H9 (cell line): ENCODE measurements at regions not wholly inside any gene's neighbourhood (a gene's known extent, or its start where the extent isn't known, plus 50 kb on each side); places are given as distances from the start of the nearest gene placed in this dataset.
"Not testable (repeated sequence)": the region's sequence is repeated elsewhere in the genome, so short reads cannot be mapped to it uniquely, and the experiment has no call there.

Experiments
- DNase-seq: peaks from one replicate; pipeline ENCODE4 v3.0.0-alpha.2; 2017
- H2AFZ ChIP-seq: one replicate; pipeline ENCODE4 v1.6.1; 2013; ENCODE audit warnings: mild to moderate bottlenecking, low read length, control low read depth, moderate library complexity
- H2AK5ac ChIP-seq: 2 replicates; pipeline ENCODE4 v1.6.1; 2013; ENCODE audit warnings: low read length, control low read depth, mixed read lengths; ENCODE audit not compliant: insufficient read length
- H2BK120ac ChIP-seq: one replicate; pipeline ENCODE4 v1.6.1; 2013; ENCODE audit warnings: low read depth, mild to moderate bottlenecking, low read length, control low read depth, inconsistent platforms; ENCODE audit not compliant: poor library complexity, severe bottlenecking
- H2BK12ac ChIP-seq: 2 replicates; pipeline ENCODE4 v1.6.1; 2013; ENCODE audit warnings: low read length, control low read depth, mixed read lengths, low read depth; ENCODE audit not compliant: insufficient read length
- H2BK15ac ChIP-seq: 2 replicates; pipeline ENCODE4 v1.6.1; 2013; ENCODE audit warnings: low read depth, low read length, control low read depth
- H2BK20ac ChIP-seq: one replicate; pipeline ENCODE4 v1.6.1; 2013; ENCODE audit warnings: low read depth, mild to moderate bottlenecking, low read length, control low read depth, inconsistent platforms; ENCODE audit not compliant: poor library complexity, severe bottlenecking
- H2BK5ac ChIP-seq: 2 replicates; pipeline ENCODE4 v1.6.1; 2013; ENCODE audit warnings: low read length, control low read depth, mixed read lengths; ENCODE audit not compliant: insufficient read length
- H3K14ac ChIP-seq: 2 replicates; pipeline ENCODE4 v1.6.1; 2013; ENCODE audit warnings: low read length, control low read depth; ENCODE audit not compliant: insufficient read depth
- H3K18ac ChIP-seq: 2 replicates; pipeline ENCODE4 v1.6.1; 2013; ENCODE audit warnings: low read depth, mild to moderate bottlenecking, mixed read lengths, low read length, control low read depth; ENCODE audit not compliant: insufficient read length
- H3K23ac ChIP-seq: 2 replicates; pipeline ENCODE4 v1.6.1; 2013; ENCODE audit warnings: low read length, control low read depth, mixed read lengths, low read depth; ENCODE audit not compliant: insufficient read length
- H3K23me2 ChIP-seq: 2 replicates; pipeline ENCODE4 v1.6.1; 2013; ENCODE audit warnings: low read depth, mild to moderate bottlenecking, mixed read lengths, low read length, control low read depth; ENCODE audit not compliant: insufficient read length, poor library complexity, severe bottlenecking
- H3K27ac ChIP-seq: 2 replicates; pipeline ENCODE4 v1.5.1; 2013; ENCODE audit warnings: low read length, control low read depth, mixed read lengths, low read depth; ENCODE audit not compliant: insufficient read length
- H3K27me3 ChIP-seq: 2 replicates; pipeline ENCODE4 v1.6.1; 2013; ENCODE audit warnings: low read length, control low read depth, inconsistent platforms; ENCODE audit not compliant: insufficient read depth
- H3K4ac ChIP-seq: 2 replicates; pipeline ENCODE4 v1.6.1; 2013; ENCODE audit warnings: low read depth, mild to moderate bottlenecking, control low read depth, inconsistent platforms, low read length, moderate library complexity
- H3K4me1 ChIP-seq: 2 replicates; pipeline ENCODE4 v1.6.1; 2013; ENCODE audit warnings: low read length, control low read depth, inconsistent platforms; ENCODE audit not compliant: insufficient read depth
- H3K4me2 ChIP-seq: 2 replicates; pipeline ENCODE4 v1.6.1; 2013; ENCODE audit warnings: low read length, control low read depth, mixed read lengths; ENCODE audit not compliant: insufficient read length, insufficient read depth
- H3K56ac ChIP-seq: 2 replicates; pipeline ENCODE4 v1.6.1; 2013; ENCODE audit warnings: low read depth, mild to moderate bottlenecking, mixed read lengths, low read length, control low read depth; ENCODE audit not compliant: insufficient read length
- H3K79me1 ChIP-seq: 2 replicates; pipeline ENCODE4 v1.6.1; 2013; ENCODE audit warnings: low read depth, mild to moderate bottlenecking, moderate library complexity, low read length, control low read depth, inconsistent platforms; ENCODE audit not compliant: insufficient read depth, poor library complexity, severe bottlenecking
- H3K79me2 ChIP-seq: 2 replicates; pipeline ENCODE4 v1.6.1; 2013; ENCODE audit warnings: low read length, control low read depth, inconsistent platforms; ENCODE audit not compliant: insufficient read depth
- H3K9ac ChIP-seq: 2 replicates; pipeline ENCODE4 v1.6.1; 2013; ENCODE audit warnings: low read length, control low read depth, mixed read lengths; ENCODE audit not compliant: insufficient read length; ENCODE audit errors: extremely low read depth
- H3K9me3 ChIP-seq: one replicate; pipeline ENCODE4 v1.6.1; 2013; ENCODE audit warnings: low read depth, low read length, inconsistent platforms; ENCODE audit not compliant: control insufficient read depth
- H3T11ph ChIP-seq: one replicate; pipeline ENCODE4 v1.6.1; 2013; ENCODE audit warnings: mild to moderate bottlenecking, low read length, control low read depth, inconsistent platforms
- H4K20me1 ChIP-seq: one replicate; pipeline ENCODE4 v1.6.1; 2013; ENCODE audit not compliant: control insufficient read depth, insufficient read length, insufficient read depth
- H4K5ac ChIP-seq: 2 replicates; pipeline ENCODE4 v1.6.1; 2013; ENCODE audit warnings: low read depth, mild to moderate bottlenecking, mixed read lengths, low read length, control low read depth; ENCODE audit not compliant: insufficient read length
- H4K8ac ChIP-seq: replicated peaks from 2 replicates; pipeline ENCODE4 v1.6.1; 2013; ENCODE audit warnings: low read length, control low read depth, mixed read lengths, low read depth; ENCODE audit not compliant: insufficient read length
- H4K91ac ChIP-seq: 2 replicates; pipeline ENCODE4 v1.6.1; 2013; ENCODE audit warnings: low read depth, mild to moderate bottlenecking, moderate library complexity, mixed read lengths, low read length, control low read depth; ENCODE audit not compliant: insufficient read length
- H3K27ac Mint-ChIP-seq, 3 experiments: 2 replicates in 2 of 3; 3 replicates in 1 of 3; pipeline ENCODE4 v1.8.0; 2020 to 2021; ENCODE audit warnings: mixed read lengths in 3 of 3, mild to moderate bottlenecking in 1 of 3, moderate library complexity in 1 of 3
- H3K27me3 Mint-ChIP-seq: 2 replicates; pipeline ENCODE4 v1.8.0; 2021; ENCODE audit warnings: low read depth, mild to moderate bottlenecking, moderate library complexity, mixed read lengths
- H3K36me3 Mint-ChIP-seq, 3 experiments: 2 replicates in 2 of 3; 3 replicates in 1 of 3; pipeline ENCODE4 v1.8.0; 2020 to 2021; ENCODE audit warnings: low read depth in 3 of 3, mixed read lengths in 3 of 3; ENCODE audit not compliant: insufficient read depth in 1 of 3
- H3K4me1 Mint-ChIP-seq, 2 experiments: 2 replicates each; pipeline ENCODE4 v1.8.0; 2020; ENCODE audit warnings: mixed read lengths in 2 of 2
- H3K4me3 Mint-ChIP-seq, 2 experiments: 2 replicates in 1 of 2; 3 replicates in 1 of 2; pipeline ENCODE4 v1.8.0; 2020 to 2021; ENCODE audit warnings: mild to moderate bottlenecking in 2 of 2, mixed read lengths in 2 of 2, moderate library complexity in 1 of 2
- H3K9me3 Mint-ChIP-seq, 2 experiments: 2 replicates in 1 of 2; 3 replicates in 1 of 2; pipeline ENCODE4 v1.8.0; 2020; ENCODE audit warnings: mild to moderate bottlenecking in 2 of 2, mixed read lengths in 2 of 2, moderate library complexity in 1 of 2
- WGBS: extraction: QIAGEN DNeasy Blood & Tissue Kit; methylation state at CpG from one replicate; pipeline ENCODE4 v1.1.7; 2013; ENCODE audit warnings: missing lambda C conversion rate, low lambda C conversion rate, mixed read lengths; ENCODE audit not compliant: insufficient read length; ENCODE audit errors: extremely low coverage; 5-methylcytosine and 5-hydroxymethylcytosine counted together

- H3K56ac ChIP-seq, H3K4me2 ChIP-seq, H4K8ac ChIP-seq, H3K4ac ChIP-seq, H2BK120ac ChIP-seq, H4K20me1 ChIP-seq, H3K4me1 ChIP-seq, H3K79me1 ChIP-seq, H3K9ac ChIP-seq, H3K36me3 Mint-ChIP-seq, H3K4me3 Mint-ChIP-seq, H2BK15ac ChIP-seq, DNase-seq, H3K23ac ChIP-seq, H3K27me3 Mint-ChIP-seq, H3K79me2 ChIP-seq, H3T11ph ChIP-seq, H2BK20ac ChIP-seq, H2BK12ac ChIP-seq, H3K27me3 ChIP-seq, H3K27ac ChIP-seq, H3K18ac ChIP-seq, H3K9me3 ChIP-seq, H3K23me2 ChIP-seq, H2BK5ac ChIP-seq, H3K4me1 Mint-ChIP-seq, H2AK5ac ChIP-seq, H3K14ac ChIP-seq, H4K5ac ChIP-seq, H2AFZ ChIP-seq, H3K27ac Mint-ChIP-seq, H4K91ac ChIP-seq: not testable (repeated sequence)
- H3K9me3 Mint-ChIP-seq = peaks cover 11 to 20% of the 10 kb centered on the region in 2 experiments
- no CpG with 5 or more reads among the region's 30 CpGs for WGBS
Observed at GRCh38 chr16:29237023-29237422, 169.5 kb downstream of the NPIPB11 start.

- H3K9me3 Mint-ChIP-seq = peaks cover 11 to 20% of the 10 kb centered on the region in 2 experiments
Observed at GRCh38 chr16:29235836-29236370, 170.6 kb downstream of the NPIPB11 start.

More at GRCh38 chr16:29235836-29236370, 170.6 kb downstream of the NPIPB11 start:
- H3K79me2 ChIP-seq, H2BK15ac ChIP-seq, H3K4me1 ChIP-seq, H3K4me2 ChIP-seq, H3K27me3 ChIP-seq, H3K56ac ChIP-seq, H3K9ac ChIP-seq, H4K8ac ChIP-seq, H2AFZ ChIP-seq, H3K27ac ChIP-seq, H3K36me3 Mint-ChIP-seq, H3K23ac ChIP-seq, DNase-seq, H3T11ph ChIP-seq, H2BK120ac ChIP-seq, H3K27me3 Mint-ChIP-seq, H3K27ac Mint-ChIP-seq, H4K20me1 ChIP-seq, H3K14ac ChIP-seq, H3K4me3 Mint-ChIP-seq, H3K23me2 ChIP-seq, H2BK5ac ChIP-seq, H4K5ac ChIP-seq, H2BK12ac ChIP-seq, H3K4me1 Mint-ChIP-seq, H3K9me3 ChIP-seq, H2BK20ac ChIP-seq, H3K4ac ChIP-seq, H4K91ac ChIP-seq, H3K18ac ChIP-seq, H2AK5ac ChIP-seq, H3K79me1 ChIP-seq: not testable (repeated sequence)
- no CpG with 5 or more reads among the region's 16 CpGs for WGBS
